HG03159 (cell line): ENCODE measurements at regions not wholly inside any gene's neighbourhood (a gene's known extent, or its start where the extent isn't known, plus 50 kb on each side); places are given as distances from the start of the nearest gene placed in this dataset.
"Not testable (repeated sequence)": the region's sequence is repeated elsewhere in the genome, so short reads cannot be mapped to it uniquely, and the experiment has no call there.

Experiments used
- ATAC-seq: cut with Tn5 transposase; IDR thresholded peaks from one replicate; pipeline ENCODE4 v1.9.1; 2021; ENCODE audit warnings: mild to moderate bottlenecking, moderate library complexity; ENCODE audit not compliant: unreplicated experiment

DNA sequence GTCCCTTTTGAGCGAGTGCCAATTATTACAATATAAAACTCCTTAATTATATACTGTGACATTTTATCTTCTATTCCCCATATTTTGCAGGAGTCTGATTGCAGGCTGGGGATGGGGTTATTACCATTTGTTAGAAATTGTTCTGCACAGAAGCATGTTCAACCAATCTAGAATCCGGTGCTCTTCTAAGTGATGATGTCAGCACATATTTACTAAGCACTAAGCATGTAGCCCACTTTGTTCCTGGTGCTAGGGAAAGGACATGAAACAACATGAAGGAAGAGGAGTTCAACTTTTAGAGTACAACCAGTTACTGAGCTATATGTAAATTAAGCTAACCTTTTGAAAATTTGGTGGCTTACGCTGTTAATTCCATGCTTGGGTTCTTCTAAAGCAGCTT, 52.8 kb upstream of the IL1RAPL2 start:
- no peak for ATAC-seq

DNA sequence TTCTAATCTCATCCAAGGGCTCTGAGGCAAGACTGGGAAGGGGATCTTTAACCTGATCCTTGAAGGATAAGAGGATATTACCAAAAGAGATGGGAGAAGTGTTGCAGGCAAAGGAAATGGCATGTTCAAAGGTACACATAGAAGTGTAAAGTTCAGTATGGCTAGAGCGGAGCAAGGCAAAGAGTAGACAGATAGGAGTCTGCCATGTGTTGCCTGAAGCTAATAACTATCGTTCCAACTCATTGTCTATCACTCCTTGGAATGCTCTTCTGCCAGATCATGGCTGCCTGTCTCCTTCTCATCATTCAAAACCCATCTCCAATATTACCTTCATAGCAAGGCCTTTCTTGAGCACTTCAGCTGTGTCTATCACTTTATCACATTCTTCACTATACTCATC, 55.2 kb upstream of the IL1RAPL2 start:
- ATAC-seq: no peak

DNA sequence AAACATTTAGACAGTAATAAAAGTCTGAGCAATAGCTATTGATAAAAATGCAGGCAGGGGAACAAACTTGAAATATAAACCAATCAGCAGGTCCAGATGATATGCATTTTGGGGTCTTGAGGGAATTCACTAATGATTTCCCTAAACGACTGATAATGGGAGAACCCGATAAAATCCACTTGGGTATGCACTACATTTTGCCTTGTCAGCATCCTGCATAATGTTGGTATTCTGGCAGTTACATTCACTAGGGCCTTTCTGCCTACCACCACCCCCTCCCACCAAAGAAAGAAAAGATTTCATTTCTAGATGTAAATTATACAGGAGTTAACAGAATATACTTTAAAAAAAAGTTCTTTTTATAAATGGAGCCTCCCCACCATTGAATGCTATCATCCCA, 63.5 kb upstream of the IL1RAPL2 start:
- no peak for ATAC-seq

DNA sequence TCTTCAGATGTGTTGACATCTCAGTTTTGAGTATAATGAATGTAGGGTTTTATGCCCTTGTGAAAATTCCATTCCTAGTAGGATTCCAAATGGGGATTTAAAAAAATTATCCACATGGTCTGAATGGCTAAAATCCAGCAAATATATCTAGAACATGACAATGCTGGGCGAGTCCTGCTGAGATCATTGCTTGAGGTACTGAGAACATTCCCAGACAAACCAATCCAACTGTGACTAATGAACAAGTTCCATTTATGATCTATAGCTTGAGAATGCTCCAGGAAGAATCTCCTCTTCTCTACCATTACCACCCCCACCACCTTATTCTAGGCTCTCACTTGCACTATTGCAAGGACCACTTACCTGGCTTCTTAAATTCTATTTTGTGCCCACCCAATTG, 77.2 kb upstream of the IL1RAPL2 start:
- no peak for ATAC-seq

DNA sequence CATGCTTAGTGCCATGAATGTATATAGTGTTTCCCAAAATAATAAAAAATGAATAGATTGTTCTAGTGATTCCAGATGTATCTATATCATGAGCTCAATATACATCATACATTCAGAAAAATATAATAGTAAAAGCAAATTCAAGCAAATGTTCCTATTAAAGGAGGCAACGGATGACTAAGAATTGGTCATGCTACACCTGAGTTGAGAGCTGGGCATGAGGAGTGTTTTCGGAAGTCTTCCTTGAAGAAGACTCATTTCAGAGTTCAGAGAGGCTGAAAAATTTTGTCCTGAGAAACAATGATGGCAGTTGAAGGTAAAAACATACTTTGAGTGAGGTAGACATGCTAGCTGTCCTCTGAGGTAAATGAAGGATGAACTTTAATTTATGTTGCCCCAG, 79.3 kb upstream of the IL1RAPL2 start:
- ATAC-seq: no peak

DNA sequence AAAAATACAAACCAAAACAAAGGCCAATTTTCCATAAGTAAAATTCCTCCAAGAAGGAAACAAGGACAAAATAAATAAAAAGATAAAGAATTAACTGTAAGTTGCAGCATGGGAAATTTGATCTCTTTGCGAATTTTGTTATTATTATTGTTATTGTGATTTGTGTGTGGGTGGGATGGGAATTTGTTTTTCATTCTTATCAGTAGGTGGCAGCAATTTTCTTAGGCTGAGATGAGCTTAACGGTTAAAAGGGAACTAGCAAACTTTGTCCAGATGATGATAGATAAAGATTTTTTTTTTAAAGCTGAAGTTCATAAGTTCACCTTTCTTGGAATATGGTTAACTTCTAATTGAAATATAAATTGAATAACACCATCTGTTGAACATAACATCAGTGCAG, 83.2 kb upstream of the IL1RAPL2 start:
- ATAC-seq: no peak

DNA sequence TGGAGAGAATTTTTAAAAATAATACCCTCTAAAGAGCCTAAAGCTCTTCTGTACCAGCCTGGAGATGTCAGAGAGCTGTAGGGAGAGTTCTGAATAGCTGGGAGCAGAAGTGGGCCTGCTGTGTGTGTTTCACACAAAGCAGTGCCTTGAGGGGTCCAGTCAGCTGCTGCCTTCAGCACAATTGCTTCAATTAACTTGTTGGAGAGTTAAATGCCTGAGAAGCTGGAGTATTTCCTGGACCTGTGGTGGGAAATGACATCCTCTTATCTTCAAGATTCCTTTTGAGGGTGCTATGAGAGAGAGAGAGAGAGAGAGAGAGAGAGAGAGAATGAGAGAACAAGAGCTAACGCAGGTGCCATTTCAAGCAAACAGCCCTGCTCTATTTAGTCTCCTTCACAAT, 96.2 kb upstream of the IL1RAPL2 start:
- no peak for ATAC-seq

DNA sequence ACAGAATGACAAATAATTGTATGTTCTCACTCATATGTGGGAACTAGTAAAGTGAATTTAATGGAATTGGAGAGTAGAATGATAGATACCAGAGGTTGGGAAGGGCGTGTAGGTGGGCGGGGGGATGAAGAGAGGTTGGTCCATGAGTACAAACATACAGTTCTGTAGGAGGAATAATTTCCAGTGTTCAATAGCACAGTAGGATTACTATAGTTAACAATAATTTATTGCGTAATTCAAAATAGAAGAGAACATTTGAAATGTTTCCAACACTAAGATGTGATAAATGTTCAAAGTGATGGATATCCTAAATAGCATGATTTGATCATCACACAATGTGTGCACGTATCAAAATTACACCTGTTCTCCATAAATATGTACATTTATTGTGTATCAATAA, 106.2 kb upstream of the IL1RAPL2 start:
- no peak for ATAC-seq

DNA sequence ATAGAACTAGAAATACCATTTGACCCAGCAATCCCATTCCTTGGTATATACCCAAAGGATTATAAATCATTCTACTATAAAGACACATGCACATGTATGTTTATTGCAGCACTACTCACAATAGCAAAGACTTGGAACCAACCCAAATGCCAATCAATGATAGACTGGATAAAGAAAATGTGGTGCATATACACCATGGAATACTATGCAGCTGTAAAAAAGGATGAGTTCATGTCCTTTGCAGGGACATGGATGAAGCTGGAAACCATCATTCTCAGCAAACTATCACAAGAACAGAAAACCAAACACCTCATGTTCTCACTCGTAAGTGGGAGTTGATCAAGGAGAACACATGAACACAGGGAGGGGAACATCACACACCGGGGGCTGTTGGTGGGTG, 108.9 kb upstream of the IL1RAPL2 start:
- not testable (repeated sequence) for ATAC-seq

DNA sequence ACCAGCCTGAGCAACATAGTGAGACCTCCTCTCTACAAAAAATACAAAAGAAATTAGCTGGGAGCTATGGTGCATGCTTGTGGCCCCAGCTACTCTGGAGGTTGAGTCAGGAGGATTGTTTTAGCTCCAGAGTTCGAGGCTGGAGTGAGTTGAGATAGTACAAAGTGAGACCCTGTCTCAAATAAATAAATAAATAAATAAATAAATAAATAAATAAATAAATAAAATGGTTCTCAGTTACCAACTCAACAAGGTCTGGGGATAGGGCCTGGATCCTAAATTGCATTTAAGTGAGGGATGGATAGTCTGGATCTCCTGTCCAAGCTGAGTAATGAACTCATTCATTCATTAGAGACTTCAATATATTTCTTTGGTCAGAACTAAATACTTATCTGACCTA, 115.7 kb upstream of the IL1RAPL2 start:
- ATAC-seq: no peak

DNA sequence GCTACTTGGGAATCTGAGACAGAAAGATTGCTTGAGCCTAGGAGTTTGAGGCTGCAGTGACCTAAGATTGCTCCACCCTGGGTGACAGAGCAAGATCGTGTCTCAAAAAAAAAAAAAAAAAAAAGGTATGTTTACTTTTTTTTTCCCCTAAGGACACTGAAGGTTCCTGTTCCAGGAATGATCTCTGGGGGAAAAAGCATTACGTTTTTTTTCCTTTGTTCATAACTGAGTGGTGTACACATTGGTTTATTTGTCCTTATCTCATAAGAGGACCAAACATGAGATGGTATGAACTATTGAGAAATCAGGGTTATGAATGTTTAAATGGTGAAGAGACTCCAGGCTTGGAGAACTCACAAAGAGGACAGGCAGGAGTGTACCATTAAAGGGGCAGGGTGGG, 120.4 kb upstream of the IL1RAPL2 start:
- ATAC-seq: no peak

DNA sequence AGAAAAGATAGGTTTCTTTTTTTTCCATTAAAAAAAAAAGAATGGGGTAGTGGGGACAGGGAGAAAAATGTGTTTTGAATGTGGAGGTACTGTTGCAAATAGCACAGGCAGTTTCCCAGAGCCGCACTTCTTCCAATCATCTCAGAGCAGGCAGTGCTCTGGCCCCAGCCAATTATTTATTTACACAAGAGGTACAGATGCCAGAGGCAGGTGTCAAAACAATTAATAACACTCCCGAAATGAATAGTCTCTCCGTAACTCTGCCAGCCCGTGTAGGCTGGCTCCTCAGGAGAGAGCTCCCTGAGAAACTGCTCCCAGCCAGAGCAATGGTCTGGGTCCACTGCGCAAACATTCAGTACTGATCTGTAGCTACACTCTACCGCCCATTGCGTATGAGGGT, 130.8 kb upstream of the IL1RAPL2 start:
- no peak for ATAC-seq

DNA sequence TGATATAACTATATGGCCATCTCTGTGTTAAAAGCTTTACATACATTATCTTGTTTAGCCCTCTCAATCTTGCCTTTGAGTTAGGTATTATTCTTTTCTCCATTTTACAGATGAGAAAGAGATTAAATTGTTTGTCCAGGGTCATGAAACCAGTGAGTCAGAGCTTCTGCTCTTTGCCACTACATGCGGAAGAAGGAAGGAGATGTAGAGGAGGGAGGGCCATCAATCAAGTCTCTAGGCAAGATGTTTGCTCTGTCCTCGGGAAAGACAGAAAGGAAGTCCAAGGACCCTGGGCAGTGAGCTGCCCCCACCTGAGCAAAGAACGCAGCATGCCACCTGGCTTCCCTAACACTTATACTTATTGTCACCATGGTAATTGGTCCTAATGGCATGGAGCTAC, 133.7 kb upstream of the IL1RAPL2 start:
- ATAC-seq: no peak

DNA sequence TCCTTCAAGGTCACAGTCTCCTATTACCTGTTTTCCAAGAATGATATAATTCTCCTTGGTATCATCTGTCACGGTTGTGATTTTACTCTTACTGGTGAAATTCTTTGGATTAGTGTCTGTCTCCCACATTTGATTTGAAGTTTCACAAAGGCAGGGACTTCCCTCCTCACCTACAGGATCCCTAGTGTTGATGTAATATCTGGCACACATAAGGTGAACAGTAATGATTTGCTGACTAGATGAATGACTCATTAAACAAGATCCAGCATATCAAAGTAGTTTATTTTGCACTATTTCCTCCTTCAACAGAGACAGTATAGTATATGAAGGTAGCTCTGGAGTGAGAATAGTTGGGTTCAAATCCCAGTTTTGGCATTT, 135.3 kb upstream of the IL1RAPL2 start:
- no peak for ATAC-seq

DNA sequence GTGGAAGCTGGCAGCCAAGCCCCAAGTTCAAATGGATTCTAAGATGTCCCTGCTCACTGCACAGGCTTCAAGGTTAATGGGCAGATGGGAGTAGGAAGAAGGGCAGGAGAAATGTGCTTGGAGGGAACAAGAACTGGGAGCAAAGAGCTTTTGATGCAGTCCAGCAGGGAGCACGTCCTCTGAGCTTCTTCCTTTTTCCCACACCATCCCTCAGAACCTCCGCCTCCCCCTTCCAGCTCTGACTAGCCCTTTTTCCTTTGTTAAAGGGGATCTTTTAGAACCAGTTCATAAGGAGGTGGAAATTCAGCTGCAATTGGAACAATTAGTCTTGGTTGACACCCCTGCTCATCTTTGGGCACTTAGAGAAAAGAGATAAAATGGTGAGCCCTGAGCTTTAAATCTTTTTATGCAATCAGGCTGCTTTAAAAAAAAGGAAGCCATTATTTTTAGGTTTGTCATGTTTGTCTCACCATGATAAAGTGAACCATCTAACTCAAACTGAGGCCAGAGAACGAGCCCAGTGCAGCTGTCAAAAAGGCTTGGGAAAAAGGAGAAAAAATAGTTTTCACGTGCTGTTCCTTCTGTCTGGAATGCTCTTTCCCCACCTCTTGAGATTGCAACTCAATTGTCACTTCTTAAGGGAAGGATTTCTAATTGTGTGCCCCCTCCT, 135.8 kb upstream of the IL1RAPL2 start:
- ATAC-seq: no peak

DNA sequence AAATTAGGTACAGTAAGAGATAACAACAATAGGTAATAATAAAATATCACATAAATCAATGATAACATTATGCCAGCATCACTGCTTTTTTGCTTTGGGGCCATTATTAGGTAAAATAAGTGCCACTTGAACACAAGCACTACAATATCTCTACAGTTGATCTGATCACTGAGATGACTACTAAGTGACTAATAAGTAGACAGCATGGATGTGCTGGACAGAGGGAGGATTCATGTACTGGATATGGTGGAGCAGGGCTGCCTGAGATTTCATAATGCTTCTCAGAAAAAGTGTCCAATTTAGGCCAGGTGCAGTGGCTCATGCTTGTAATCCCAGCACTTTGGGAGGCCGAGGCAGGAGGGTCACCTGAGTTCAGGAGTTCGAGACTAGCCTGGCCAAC, 137.8 kb upstream of the IL1RAPL2 start:
- ATAC-seq: no peak

DNA sequence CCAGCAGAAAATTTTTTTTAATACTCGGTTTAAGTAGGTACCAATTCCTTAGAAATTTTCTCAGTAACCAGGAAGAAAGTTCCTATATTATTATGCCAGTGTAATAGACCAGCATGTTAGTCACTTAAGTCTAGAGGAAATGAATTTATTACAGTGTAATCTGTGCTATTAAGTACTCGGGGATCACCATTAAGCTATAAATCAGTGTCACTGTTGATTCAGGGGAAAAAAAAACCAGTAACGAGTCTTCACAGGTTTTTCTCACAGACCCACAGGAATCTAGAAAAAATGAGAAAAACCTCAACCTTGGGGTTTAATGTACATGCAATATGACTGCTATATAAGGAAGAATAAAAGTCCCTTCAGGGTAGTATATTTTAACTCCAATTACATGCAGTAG, 138.3 kb upstream of the IL1RAPL2 start:
- ATAC-seq: no peak

DNA sequence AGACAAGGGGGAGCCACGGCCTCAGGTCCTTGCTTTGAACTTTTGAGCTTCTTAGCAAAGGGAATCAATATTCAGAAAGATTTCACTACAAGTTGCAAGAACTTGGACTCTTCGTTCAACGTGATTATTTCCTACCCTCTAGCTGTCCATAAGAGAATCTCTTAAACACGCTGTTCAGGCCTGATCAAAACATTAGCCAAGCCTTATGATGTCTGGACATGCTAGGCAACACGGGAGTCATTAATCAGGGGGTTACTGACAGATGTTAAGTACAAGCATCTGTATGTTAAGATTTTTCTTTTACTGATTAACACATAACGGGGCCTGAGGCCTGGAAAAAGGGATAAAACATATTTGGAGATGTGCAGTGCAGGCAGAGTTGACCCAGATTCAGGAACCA, 138.9 kb upstream of the IL1RAPL2 start:
- no peak for ATAC-seq

DNA sequence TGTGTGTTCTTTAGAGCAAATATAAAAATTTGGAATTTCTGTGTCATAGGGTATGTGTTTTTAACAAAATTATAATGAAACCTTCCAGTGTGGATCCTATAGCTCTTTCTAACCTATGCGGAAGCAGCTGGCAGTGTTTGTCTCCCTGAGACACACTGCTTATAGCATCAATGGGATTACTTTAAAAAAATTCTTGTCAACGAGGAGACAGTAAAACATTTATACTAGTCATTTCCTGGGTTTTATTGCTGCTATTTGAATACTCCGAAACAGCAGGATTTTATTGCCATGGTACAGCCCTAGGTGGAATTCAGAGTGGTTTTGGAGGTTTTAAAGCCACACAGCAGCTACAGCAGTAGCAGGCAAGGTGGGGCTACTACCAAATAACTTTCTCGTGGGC, 145.1 kb upstream of the IL1RAPL2 start:
- ATAC-seq: no peak

DNA sequence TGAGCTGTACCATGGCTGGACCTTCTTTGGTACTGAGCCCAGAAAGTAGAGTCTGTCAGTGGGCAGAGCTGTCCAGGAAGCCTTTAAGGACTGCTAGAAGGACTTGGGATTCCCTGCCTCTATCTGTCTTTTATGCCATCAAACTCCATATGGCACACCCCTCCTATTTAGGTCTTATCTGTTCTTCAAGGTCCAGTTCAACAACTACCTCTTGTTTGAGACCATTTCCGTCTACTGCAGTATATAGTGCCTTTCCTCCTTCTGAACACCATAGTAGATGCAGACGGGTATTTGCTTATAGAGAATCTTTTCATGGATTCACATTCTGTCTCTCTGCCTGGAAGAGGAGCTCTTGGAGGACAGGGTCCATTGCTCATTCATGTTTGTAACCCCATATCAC, 146.1 kb upstream of the IL1RAPL2 start:
- ATAC-seq: no peak

DNA sequence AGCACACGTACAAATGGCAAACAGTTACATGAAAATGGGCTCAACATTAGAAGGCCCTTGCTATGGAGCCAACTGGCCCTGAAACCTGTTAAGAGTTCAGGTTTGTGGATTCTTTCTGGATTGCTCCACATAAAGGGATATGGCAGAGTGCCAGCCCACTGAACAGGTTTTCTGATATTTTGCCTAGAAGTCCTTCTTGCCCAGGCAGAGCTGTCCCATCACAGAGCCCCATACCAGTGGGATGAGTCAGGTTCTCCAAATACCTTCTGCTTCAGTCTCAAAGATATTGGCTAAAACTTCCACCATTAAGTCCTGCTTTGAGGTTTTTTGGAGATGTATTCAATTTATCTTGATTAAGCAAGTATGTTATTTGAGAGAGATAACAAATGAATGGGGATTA, 146.8 kb upstream of the IL1RAPL2 start:
- ATAC-seq: no peak

DNA sequence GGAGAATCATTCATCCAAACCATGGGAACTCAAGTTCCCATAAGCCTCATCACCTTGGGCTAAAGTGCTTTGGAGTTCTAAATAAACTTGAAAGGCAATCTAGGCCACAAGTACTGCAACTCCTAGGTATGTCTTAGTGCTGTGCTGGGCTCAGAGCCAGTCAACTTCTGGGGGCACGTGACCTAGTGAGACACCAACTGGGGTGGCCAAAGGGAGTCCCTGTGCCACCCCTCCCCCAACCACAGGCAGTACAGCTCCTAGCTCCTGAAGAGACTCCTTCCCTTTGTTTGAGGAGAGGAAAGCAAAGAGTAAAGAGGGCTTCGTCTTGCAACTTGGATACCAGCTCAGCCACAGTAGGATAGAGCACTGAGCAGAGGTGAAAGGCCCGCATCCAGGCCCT, 154.2 kb upstream of the IL1RAPL2 start:
- ATAC-seq: no peak

DNA sequence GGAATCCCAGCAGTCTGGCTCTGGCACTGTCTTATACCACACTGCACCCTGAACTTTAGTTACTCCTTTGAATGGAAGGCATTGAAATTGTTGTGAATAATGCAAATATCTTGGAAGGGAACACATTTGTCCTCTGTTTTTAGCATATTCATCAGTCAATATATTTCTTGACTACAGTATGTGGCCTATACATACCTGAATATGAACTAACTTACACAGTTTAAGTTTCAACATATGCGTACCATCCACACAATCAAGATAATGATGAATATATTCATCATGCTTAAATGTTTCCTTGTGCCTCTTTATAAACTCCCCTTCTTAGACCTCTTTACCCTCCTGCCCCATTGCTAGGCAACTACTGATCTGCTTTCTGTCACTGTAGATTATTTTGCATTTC, 145.7 kb upstream of the ESX1 start:
- no peak for ATAC-seq

DNA sequence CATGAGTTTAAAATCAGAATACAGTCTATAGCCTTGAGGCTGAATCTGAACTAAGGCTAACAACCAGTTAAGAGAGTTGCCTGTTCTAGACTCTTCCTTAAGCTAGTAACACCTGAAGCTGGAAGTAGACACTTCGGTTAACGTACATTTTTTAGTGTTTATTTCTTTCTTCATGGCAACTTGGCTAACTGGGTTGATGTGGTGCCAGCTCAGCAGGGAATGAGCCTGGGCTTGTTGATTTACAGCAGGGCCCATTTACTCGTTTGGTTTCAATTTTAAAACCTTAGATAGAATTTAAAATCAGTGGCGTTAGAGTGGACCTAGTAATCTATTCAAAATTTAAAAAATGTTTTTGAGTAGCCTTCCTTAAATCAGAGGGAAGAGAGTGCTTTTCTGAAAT, 137.6 kb upstream of the ESX1 start:
- no peak for ATAC-seq
